Effector memory CD8-positive, alpha-beta T cell (primary cell): ENCODE measurements at regions not wholly inside any gene's neighbourhood (a gene's known extent, or its start where the extent isn't known, plus 50 kb on each side); places are given as distances from the start of the nearest gene placed in this dataset.

Experiments
- ATAC-seq: fragments of 150-1000 bp; cut with Tn5 transposase; replicated peaks from 2 replicates; pipeline ENCODE4 v1.10.0; 2021; ENCODE audit warnings: mild to moderate bottlenecking, moderate library complexity
- DNase-seq, 3 experiments: peaks; one replicate each; pipeline ENCODE4 v3.0.0; 2021
- H3K27ac Mint-ChIP-seq, 2 donors: one replicate each; pipeline ENCODE4 v1.8.0; 2022; ENCODE audit warnings: mild to moderate bottlenecking in 2 of 2, mixed read lengths in 2 of 2, moderate library complexity in 2 of 2
- H3K27me3 Mint-ChIP-seq, 2 donors: one replicate each; pipeline ENCODE4 v1.8.0; 2022; ENCODE audit warnings: mixed read lengths in 2 of 2
- H3K36me3 Mint-ChIP-seq: one replicate; pipeline ENCODE4 v1.8.0; 2022; ENCODE audit warnings: mild to moderate bottlenecking, moderate library complexity, mixed read lengths; ENCODE audit not compliant: insufficient read depth
- H3K4me1 Mint-ChIP-seq, 2 donors: one replicate each; pipeline ENCODE4 v1.8.0; 2022; ENCODE audit warnings: low read depth in 2 of 2, mixed read lengths in 2 of 2
- H3K4me3 Mint-ChIP-seq, 2 donors: one replicate each; pipeline ENCODE4 v1.8.0; 2022; ENCODE audit warnings: mild to moderate bottlenecking in 2 of 2, mixed read lengths in 2 of 2, moderate library complexity in 2 of 2
- H3K9me3 Mint-ChIP-seq, 2 donors: one replicate each; pipeline ENCODE4 v1.8.0; 2022; ENCODE audit warnings: mixed read lengths in 2 of 2

GRCh38 chr2:219803294-219803693 is 175.9 kb downstream of the SLC4A3 start:
- H3K27me3 Mint-ChIP-seq = peaks cover 0 to 5% of the 10 kb centered on the region in 2 donors
- H3K27ac Mint-ChIP-seq = no peak overlapping the region
- H3K4me1 Mint-ChIP-seq = no peaks in the 10 kb centered on the region
- no peak overlapping the region for H3K4me3 Mint-ChIP-seq
- no peak for DNase-seq
- no peaks in the 10 kb centered on the region for H3K36me3 Mint-ChIP-seq
- no peak for ATAC-seq
- peaks cover 5 to 7% of the 10 kb centered on the region in 2 donors for H3K9me3 Mint-ChIP-seq

- no peaks in the 10 kb centered on the region for H3K36me3 Mint-ChIP-seq
- H3K27ac Mint-ChIP-seq = no peak overlapping the region
Observed at GRCh38 chr2:219810895-219811294, 183.5 kb downstream of the SLC4A3 start.

GRCh38 chr2:219812672-219813071 is 185.2 kb downstream of the SLC4A3 start:
- H3K4me1 Mint-ChIP-seq = no peaks in the 10 kb centered on the region
- ATAC-seq (no peak), DNase-seq (no peak)
- no peak overlapping the region for H3K27ac Mint-ChIP-seq
- no peak overlapping the region for H3K4me3 Mint-ChIP-seq
- peaks cover 8 to 9% of the 10 kb centered on the region in 2 donors for H3K27me3 Mint-ChIP-seq
- peaks cover 7 to 13% of the 10 kb centered on the region in 2 donors for H3K9me3 Mint-ChIP-seq
- H3K36me3 Mint-ChIP-seq = no peaks in the 10 kb centered on the region

More at GRCh38 chr2:219810895-219811294, 183.5 kb downstream of the SLC4A3 start:
- H3K27me3 Mint-ChIP-seq = no peaks in the 10 kb centered on the region
- no peaks in the 10 kb centered on the region for H3K4me1 Mint-ChIP-seq
- peaks cover 10 to 12% of the 10 kb centered on the region in 2 donors for H3K9me3 Mint-ChIP-seq
- H3K4me3 Mint-ChIP-seq = no peak overlapping the region
- ATAC-seq (no peak), DNase-seq (no peak)

- peaks cover 40 to 42% of the 10 kb centered on the region in 2 donors for H3K27me3 Mint-ChIP-seq
- DNase-seq = no peak
- no peak for ATAC-seq
Observed at GRCh38 chr2:219820767-219821166, 193.3 kb downstream of the SLC4A3 start.

GRCh38 chr2:219823574-219823973 is 196.1 kb downstream of the SLC4A3 start:
- H3K36me3 Mint-ChIP-seq = peaks cover 4% of the 10 kb centered on the region
- peaks cover 27 to 32% of the 10 kb centered on the region in 2 donors for H3K27me3 Mint-ChIP-seq
- no peak overlapping the region for H3K27ac Mint-ChIP-seq
- no peaks in the 10 kb centered on the region for H3K4me1 Mint-ChIP-seq
- peaks cover 2 to 17% of the 10 kb centered on the region in 2 donors for H3K9me3 Mint-ChIP-seq
- ATAC-seq (no peak), DNase-seq (no peak)
- H3K4me3 Mint-ChIP-seq = no peak overlapping the region

More at GRCh38 chr2:219820767-219821166, 193.3 kb downstream of the SLC4A3 start:
- peaks cover 2 to 25% of the 10 kb centered on the region in 2 donors for H3K9me3 Mint-ChIP-seq
- no peak overlapping the region for H3K27ac Mint-ChIP-seq
- H3K4me1 Mint-ChIP-seq = no peaks in the 10 kb centered on the region
- H3K4me3 Mint-ChIP-seq = no peak overlapping the region
- peaks cover 4% of the 10 kb centered on the region for H3K36me3 Mint-ChIP-seq

GRCh38 chr2:219824996-219825395 is 197.6 kb downstream of the SLC4A3 start:
- Mint-ChIP-seq H3K4me3 (no peak overlapping the region), H3K9me3 (peaks cover 2 to 9% of the 10 kb centered on the region in 2 donors), H3K36me3 (peaks cover 4% of the 10 kb centered on the region), H3K4me1 (no peaks in the 10 kb centered on the region), H3K27ac (no peak overlapping the region), H3K27me3 (peaks cover 20 to 26% of the 10 kb centered on the region in 2 donors)
- DNase-seq = no peak
- no peak for ATAC-seq

- no peak for DNase-seq
- Mint-ChIP-seq H3K27me3 (peaks cover 4 to 16% of the 10 kb centered on the region in 2 donors), H3K4me1 (no peaks in the 10 kb centered on the region), H3K4me3 (no peak overlapping the region), H3K36me3 (no peaks in the 10 kb centered on the region), H3K9me3 (no peaks in the 10 kb centered on the region), H3K27ac (no peak overlapping the region)
- ATAC-seq = no peak
Observed at GRCh38 chr2:219828127-219828526, 200.7 kb downstream of the SLC4A3 start.

- ATAC-seq = no peak
- DNase-seq = no peak
- H3K27me3 Mint-ChIP-seq = peaks cover 0 to 8% of the 10 kb centered on the region in 2 donors
- no peaks in the 10 kb centered on the region for H3K4me1 Mint-ChIP-seq
- no peaks in the 10 kb centered on the region for H3K9me3 Mint-ChIP-seq
- H3K27ac Mint-ChIP-seq = no peak overlapping the region
- no peak overlapping the region for H3K4me3 Mint-ChIP-seq
- no peaks in the 10 kb centered on the region for H3K36me3 Mint-ChIP-seq
Observed at GRCh38 chr2:219829667-219830352, 202.4 kb downstream of the SLC4A3 start.

- ATAC-seq (no peak), DNase-seq (no peak)
- H3K4me3 Mint-ChIP-seq = no peak overlapping the region
- no peak overlapping the region for H3K27ac Mint-ChIP-seq
- no peaks in the 10 kb centered on the region for H3K36me3 Mint-ChIP-seq
- H3K27me3 Mint-ChIP-seq = peaks cover 0 to 7% of the 10 kb centered on the region in 2 donors
- H3K4me1 Mint-ChIP-seq = no peaks in the 10 kb centered on the region
- no peaks in the 10 kb centered on the region for H3K9me3 Mint-ChIP-seq
Observed at GRCh38 chr2:219830353-219830738, 202.9 kb downstream of the SLC4A3 start.

GRCh38 chr2:219831957-219832356 is 204.5 kb downstream of the SLC4A3 start:
- Mint-ChIP-seq H3K36me3 (no peaks in the 10 kb centered on the region), H3K4me3 (no peak overlapping the region), H3K27ac (no peak overlapping the region), H3K4me1 (no peaks in the 10 kb centered on the region), H3K27me3 (peaks cover 0 to 7% of the 10 kb centered on the region in 2 donors), H3K9me3 (no peaks in the 10 kb centered on the region)
- no peak for ATAC-seq
- no peak for DNase-seq

GRCh38 chr2:219832904-219833303 is 205.5 kb downstream of the SLC4A3 start:
- no peak for ATAC-seq
- DNase-seq = no peak
- no peaks in the 10 kb centered on the region for H3K4me1 Mint-ChIP-seq

GRCh38 chr2:219835493-219835892 is 208.1 kb downstream of the SLC4A3 start:
- Mint-ChIP-seq H3K27ac (no peak overlapping the region), H3K4me3 (no peak overlapping the region), H3K4me1 (no peaks in the 10 kb centered on the region), H3K9me3 (no peaks in the 10 kb centered on the region), H3K36me3 (no peaks in the 10 kb centered on the region), H3K27me3 (peaks cover 0 to 15% of the 10 kb centered on the region in 2 donors)
- ATAC-seq (no peak), DNase-seq (no peak)

More at GRCh38 chr2:219832904-219833303, 205.5 kb downstream of the SLC4A3 start:
- H3K27me3 Mint-ChIP-seq = peaks cover 0 to 7% of the 10 kb centered on the region in 2 donors
- no peak overlapping the region for H3K27ac Mint-ChIP-seq
- H3K36me3 Mint-ChIP-seq = no peaks in the 10 kb centered on the region
- no peaks in the 10 kb centered on the region for H3K9me3 Mint-ChIP-seq
- H3K4me3 Mint-ChIP-seq = no peak overlapping the region

GRCh38 chr2:219836647-219837177 is 209.3 kb downstream of the SLC4A3 start:
- Mint-ChIP-seq H3K4me3 (no peak overlapping the region), H3K9me3 (no peaks in the 10 kb centered on the region), H3K27ac (no peak overlapping the region), H3K36me3 (no peaks in the 10 kb centered on the region), H3K27me3 (peaks cover 0 to 15% of the 10 kb centered on the region in 2 donors), H3K4me1 (no peaks in the 10 kb centered on the region)
- ATAC-seq = no peak
- no peak for DNase-seq

GRCh38 chr2:219844401-219845091 is 217.1 kb downstream of the SLC4A3 start:
- H3K9me3 Mint-ChIP-seq = no peaks in the 10 kb centered on the region
- ATAC-seq (no peak), DNase-seq (no peak)
- H3K27ac Mint-ChIP-seq = no peak overlapping the region
- H3K4me1 Mint-ChIP-seq = no peaks in the 10 kb centered on the region
- H3K4me3 Mint-ChIP-seq = no peak overlapping the region
- H3K36me3 Mint-ChIP-seq = no peaks in the 10 kb centered on the region
- peaks cover 4 to 12% of the 10 kb centered on the region in 2 donors for H3K27me3 Mint-ChIP-seq
